H9 (cell line): ENCODE measurements at regions not wholly inside any gene's neighbourhood (a gene's known extent, or its start where the extent isn't known, plus 50 kb on each side); places are given as distances from the start of the nearest gene placed in this dataset.

Experiments
- DNase-seq: peaks from one replicate; pipeline ENCODE4 v3.0.0-alpha.2; 2017
- H2AFZ ChIP-seq: one replicate; pipeline ENCODE4 v1.6.1; 2013; ENCODE audit warnings: mild to moderate bottlenecking, low read length, control low read depth, moderate library complexity
- H2AK5ac ChIP-seq: 2 replicates; pipeline ENCODE4 v1.6.1; 2013; ENCODE audit warnings: low read length, control low read depth, mixed read lengths; ENCODE audit not compliant: insufficient read length
- H2BK120ac ChIP-seq: one replicate; pipeline ENCODE4 v1.6.1; 2013; ENCODE audit warnings: low read depth, mild to moderate bottlenecking, low read length, control low read depth, inconsistent platforms; ENCODE audit not compliant: poor library complexity, severe bottlenecking
- H2BK12ac ChIP-seq: 2 replicates; pipeline ENCODE4 v1.6.1; 2013; ENCODE audit warnings: low read length, control low read depth, mixed read lengths, low read depth; ENCODE audit not compliant: insufficient read length
- H2BK15ac ChIP-seq: 2 replicates; pipeline ENCODE4 v1.6.1; 2013; ENCODE audit warnings: low read depth, low read length, control low read depth
- H2BK20ac ChIP-seq: one replicate; pipeline ENCODE4 v1.6.1; 2013; ENCODE audit warnings: low read depth, mild to moderate bottlenecking, low read length, control low read depth, inconsistent platforms; ENCODE audit not compliant: poor library complexity, severe bottlenecking
- H2BK5ac ChIP-seq: 2 replicates; pipeline ENCODE4 v1.6.1; 2013; ENCODE audit warnings: low read length, control low read depth, mixed read lengths; ENCODE audit not compliant: insufficient read length
- H3K14ac ChIP-seq: 2 replicates; pipeline ENCODE4 v1.6.1; 2013; ENCODE audit warnings: low read length, control low read depth; ENCODE audit not compliant: insufficient read depth
- H3K18ac ChIP-seq: 2 replicates; pipeline ENCODE4 v1.6.1; 2013; ENCODE audit warnings: low read depth, mild to moderate bottlenecking, mixed read lengths, low read length, control low read depth; ENCODE audit not compliant: insufficient read length
- H3K23ac ChIP-seq: 2 replicates; pipeline ENCODE4 v1.6.1; 2013; ENCODE audit warnings: low read length, control low read depth, mixed read lengths, low read depth; ENCODE audit not compliant: insufficient read length
- H3K23me2 ChIP-seq: 2 replicates; pipeline ENCODE4 v1.6.1; 2013; ENCODE audit warnings: low read depth, mild to moderate bottlenecking, mixed read lengths, low read length, control low read depth; ENCODE audit not compliant: insufficient read length, poor library complexity, severe bottlenecking
- H3K27ac ChIP-seq: 2 replicates; pipeline ENCODE4 v1.5.1; 2013; ENCODE audit warnings: low read length, control low read depth, mixed read lengths, low read depth; ENCODE audit not compliant: insufficient read length
- H3K27me3 ChIP-seq: 2 replicates; pipeline ENCODE4 v1.6.1; 2013; ENCODE audit warnings: low read length, control low read depth, inconsistent platforms; ENCODE audit not compliant: insufficient read depth
- H3K4ac ChIP-seq: 2 replicates; pipeline ENCODE4 v1.6.1; 2013; ENCODE audit warnings: low read depth, mild to moderate bottlenecking, control low read depth, inconsistent platforms, low read length, moderate library complexity
- H3K4me1 ChIP-seq: 2 replicates; pipeline ENCODE4 v1.6.1; 2013; ENCODE audit warnings: low read length, control low read depth, inconsistent platforms; ENCODE audit not compliant: insufficient read depth
- H3K4me2 ChIP-seq: 2 replicates; pipeline ENCODE4 v1.6.1; 2013; ENCODE audit warnings: low read length, control low read depth, mixed read lengths; ENCODE audit not compliant: insufficient read length, insufficient read depth
- H3K56ac ChIP-seq: 2 replicates; pipeline ENCODE4 v1.6.1; 2013; ENCODE audit warnings: low read depth, mild to moderate bottlenecking, mixed read lengths, low read length, control low read depth; ENCODE audit not compliant: insufficient read length
- H3K79me1 ChIP-seq: 2 replicates; pipeline ENCODE4 v1.6.1; 2013; ENCODE audit warnings: low read depth, mild to moderate bottlenecking, moderate library complexity, low read length, control low read depth, inconsistent platforms; ENCODE audit not compliant: insufficient read depth, poor library complexity, severe bottlenecking
- H3K79me2 ChIP-seq: 2 replicates; pipeline ENCODE4 v1.6.1; 2013; ENCODE audit warnings: low read length, control low read depth, inconsistent platforms; ENCODE audit not compliant: insufficient read depth
- H3K9ac ChIP-seq: 2 replicates; pipeline ENCODE4 v1.6.1; 2013; ENCODE audit warnings: low read length, control low read depth, mixed read lengths; ENCODE audit not compliant: insufficient read length; ENCODE audit errors: extremely low read depth
- H3K9me3 ChIP-seq: one replicate; pipeline ENCODE4 v1.6.1; 2013; ENCODE audit warnings: low read depth, low read length, inconsistent platforms; ENCODE audit not compliant: control insufficient read depth
- H3T11ph ChIP-seq: one replicate; pipeline ENCODE4 v1.6.1; 2013; ENCODE audit warnings: mild to moderate bottlenecking, low read length, control low read depth, inconsistent platforms
- H4K20me1 ChIP-seq: one replicate; pipeline ENCODE4 v1.6.1; 2013; ENCODE audit not compliant: control insufficient read depth, insufficient read length, insufficient read depth
- H4K5ac ChIP-seq: 2 replicates; pipeline ENCODE4 v1.6.1; 2013; ENCODE audit warnings: low read depth, mild to moderate bottlenecking, mixed read lengths, low read length, control low read depth; ENCODE audit not compliant: insufficient read length
- H4K8ac ChIP-seq: replicated peaks from 2 replicates; pipeline ENCODE4 v1.6.1; 2013; ENCODE audit warnings: low read length, control low read depth, mixed read lengths, low read depth; ENCODE audit not compliant: insufficient read length
- H4K91ac ChIP-seq: 2 replicates; pipeline ENCODE4 v1.6.1; 2013; ENCODE audit warnings: low read depth, mild to moderate bottlenecking, moderate library complexity, mixed read lengths, low read length, control low read depth; ENCODE audit not compliant: insufficient read length
- H3K27ac Mint-ChIP-seq, 3 experiments: 2 replicates in 2 of 3; 3 replicates in 1 of 3; pipeline ENCODE4 v1.8.0; 2020 to 2021; ENCODE audit warnings: mixed read lengths in 3 of 3, mild to moderate bottlenecking in 1 of 3, moderate library complexity in 1 of 3
- H3K27me3 Mint-ChIP-seq: 2 replicates; pipeline ENCODE4 v1.8.0; 2021; ENCODE audit warnings: low read depth, mild to moderate bottlenecking, moderate library complexity, mixed read lengths
- H3K36me3 Mint-ChIP-seq, 3 experiments: 2 replicates in 2 of 3; 3 replicates in 1 of 3; pipeline ENCODE4 v1.8.0; 2020 to 2021; ENCODE audit warnings: low read depth in 3 of 3, mixed read lengths in 3 of 3; ENCODE audit not compliant: insufficient read depth in 1 of 3
- H3K4me1 Mint-ChIP-seq, 2 experiments: 2 replicates each; pipeline ENCODE4 v1.8.0; 2020; ENCODE audit warnings: mixed read lengths in 2 of 2
- H3K4me3 Mint-ChIP-seq, 2 experiments: 2 replicates in 1 of 2; 3 replicates in 1 of 2; pipeline ENCODE4 v1.8.0; 2020 to 2021; ENCODE audit warnings: mild to moderate bottlenecking in 2 of 2, mixed read lengths in 2 of 2, moderate library complexity in 1 of 2
- H3K9me3 Mint-ChIP-seq, 2 experiments: 2 replicates in 1 of 2; 3 replicates in 1 of 2; pipeline ENCODE4 v1.8.0; 2020; ENCODE audit warnings: mild to moderate bottlenecking in 2 of 2, mixed read lengths in 2 of 2, moderate library complexity in 1 of 2
- WGBS: extraction: QIAGEN DNeasy Blood & Tissue Kit; methylation state at CpG from one replicate; pipeline ENCODE4 v1.1.7; 2013; ENCODE audit warnings: missing lambda C conversion rate, low lambda C conversion rate, mixed read lengths; ENCODE audit not compliant: insufficient read length; ENCODE audit errors: extremely low coverage; 5-methylcytosine and 5-hydroxymethylcytosine counted together
- TF ChIP-seq, protein P1 (sequence below): fragments of 200-600 bp; sonication (generic); conservative IDR thresholded peaks from 3 replicates; pipeline ENCODE4 v1.8.0; 2021; ENCODE audit warnings: antibody characterized with exemption, mild to moderate bottlenecking

DNA sequence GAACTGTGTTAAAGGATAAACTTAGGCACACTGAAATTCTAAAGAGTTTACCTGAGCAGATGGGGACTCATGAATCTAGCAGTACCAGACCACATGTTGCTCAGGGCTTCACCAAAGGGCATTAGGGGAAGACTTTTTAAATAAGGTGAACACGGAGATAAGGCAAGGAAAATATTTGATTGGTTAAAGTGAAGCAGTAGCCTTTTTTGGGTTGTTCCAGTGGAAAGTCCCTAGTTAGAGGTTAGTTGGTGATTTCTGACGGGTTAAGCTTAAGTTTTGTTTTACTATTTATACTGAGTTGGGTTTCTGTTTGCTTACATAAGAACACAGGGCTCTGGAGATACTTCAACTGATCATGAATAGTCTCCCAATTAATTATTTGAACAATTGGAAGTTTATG lies 722.5 kb downstream of the SOCS6 start:
- Histone ChIP-seq H3K79me1 (no peaks in the 10 kb centered on the region), H3K4ac (no peak overlapping the region), H3K9ac (no peak overlapping the region), H2BK120ac (no peak overlapping the region), H2BK15ac (no peak overlapping the region), H3K4me1 (no peaks in the 10 kb centered on the region), H4K5ac (no peak overlapping the region), H4K91ac (no peak overlapping the region), H3K27ac (no peak overlapping the region), H2AFZ (no peak overlapping the region), H3K79me2 (no peaks in the 10 kb centered on the region), H3K56ac (no peak overlapping the region), H4K20me1 (no peaks in the 10 kb centered on the region), H3K27me3 (no peaks in the 10 kb centered on the region), H2BK12ac (no peak overlapping the region), H3K23me2 (no peaks in the 10 kb centered on the region), H2BK20ac (no peak overlapping the region), H3K18ac (no peak overlapping the region), H2BK5ac (no peak overlapping the region), H3T11ph (no peak overlapping the region), H2AK5ac (no peak overlapping the region), H3K23ac (no peak overlapping the region), H4K8ac (no peak overlapping the region), H3K9me3 (no peaks in the 10 kb centered on the region), H3K4me2 (no peak overlapping the region), H3K14ac (no peak overlapping the region)
- no peak overlapping the region for H3K4me3 Mint-ChIP-seq
- WGBS, result no CpG with 5 or more reads among the region's 2 CpGs
- TF ChIP-seq, protein P1, sequence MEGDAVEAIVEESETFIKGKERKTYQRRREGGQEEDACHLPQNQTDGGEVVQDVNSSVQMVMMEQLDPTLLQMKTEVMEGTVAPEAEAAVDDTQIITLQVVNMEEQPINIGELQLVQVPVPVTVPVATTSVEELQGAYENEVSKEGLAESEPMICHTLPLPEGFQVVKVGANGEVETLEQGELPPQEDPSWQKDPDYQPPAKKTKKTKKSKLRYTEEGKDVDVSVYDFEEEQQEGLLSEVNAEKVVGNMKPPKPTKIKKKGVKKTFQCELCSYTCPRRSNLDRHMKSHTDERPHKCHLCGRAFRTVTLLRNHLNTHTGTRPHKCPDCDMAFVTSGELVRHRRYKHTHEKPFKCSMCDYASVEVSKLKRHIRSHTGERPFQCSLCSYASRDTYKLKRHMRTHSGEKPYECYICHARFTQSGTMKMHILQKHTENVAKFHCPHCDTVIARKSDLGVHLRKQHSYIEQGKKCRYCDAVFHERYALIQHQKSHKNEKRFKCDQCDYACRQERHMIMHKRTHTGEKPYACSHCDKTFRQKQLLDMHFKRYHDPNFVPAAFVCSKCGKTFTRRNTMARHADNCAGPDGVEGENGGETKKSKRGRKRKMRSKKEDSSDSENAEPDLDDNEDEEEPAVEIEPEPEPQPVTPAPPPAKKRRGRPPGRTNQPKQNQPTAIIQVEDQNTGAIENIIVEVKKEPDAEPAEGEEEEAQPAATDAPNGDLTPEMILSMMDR, result no peak
- no peaks in the 10 kb centered on the region; a peak in 1 of 7 replicates for H3K36me3 Mint-ChIP-seq
- no peaks in the 10 kb centered on the region for H3K4me1 Mint-ChIP-seq
- DNase-seq, result no peak
- H3K9me3 Mint-ChIP-seq, result no peaks in the 10 kb centered on the region
- H3K27me3 Mint-ChIP-seq, result no peaks in the 10 kb centered on the region
- no peak overlapping the region for H3K27ac Mint-ChIP-seq
